HEK293 (cell line): ENCODE measurements at regions not wholly inside any gene's neighbourhood (a gene's known extent, or its start where the extent isn't known, plus 50 kb on each side); places are given as distances from the start of the nearest gene placed in this dataset.

Source experiments
- MZF1 ChIP-seq: fragments of 450-650 bp; formaldehyde crosslinking; IDR thresholded peaks from 2 replicates; pipeline ENCODE4 v1.5.1; 2017; ENCODE audit warnings: missing biosample characterization, missing genetic modification characterization, borderline replicate concordance
- SP2 ChIP-seq: fragments of 450-650 bp; formaldehyde crosslinking; IDR thresholded peaks from 2 replicates; pipeline ENCODE4 v1.5.1; 2016; ENCODE audit warnings: missing biosample characterization, missing genetic modification characterization
- ZFP41 ChIP-seq: fragments of 450-650 bp; formaldehyde crosslinking; IDR thresholded peaks from 2 replicates; pipeline ENCODE4 v1.5.1; 2016; ENCODE audit warnings: missing biosample characterization, missing genetic modification characterization, borderline replicate concordance
- ZNF211 ChIP-seq: fragments of 450-650 bp; formaldehyde crosslinking; IDR thresholded peaks from 2 replicates; pipeline ENCODE4 v1.5.1; 2016; ENCODE audit warnings: low read depth, missing biosample characterization, missing genetic modification characterization
- TF ChIP-seq, protein P1 (sequence below): fragments of 450-650 bp; formaldehyde crosslinking; IDR thresholded peaks from 2 replicates; pipeline ENCODE4 v1.5.1; 2016; ENCODE audit warnings: missing biosample characterization, missing genetic modification characterization
- TF ChIP-seq, protein P2 (sequence below): fragments of 450-650 bp; formaldehyde crosslinking; IDR thresholded peaks from 2 replicates; pipeline ENCODE4 v1.5.1; 2016; ENCODE audit warnings: missing biosample characterization, missing genetic modification characterization

GRCh38 chr15:69556344-69556743 is 103.7 kb downstream of the RPLP1 start:
- TF ChIP-seq ZNF211 (tag by site-specific recombination): no peak
- no peak for TF ChIP-seq ZFP41 (tag by site-specific recombination)
- TF ChIP-seq, protein P1, sequence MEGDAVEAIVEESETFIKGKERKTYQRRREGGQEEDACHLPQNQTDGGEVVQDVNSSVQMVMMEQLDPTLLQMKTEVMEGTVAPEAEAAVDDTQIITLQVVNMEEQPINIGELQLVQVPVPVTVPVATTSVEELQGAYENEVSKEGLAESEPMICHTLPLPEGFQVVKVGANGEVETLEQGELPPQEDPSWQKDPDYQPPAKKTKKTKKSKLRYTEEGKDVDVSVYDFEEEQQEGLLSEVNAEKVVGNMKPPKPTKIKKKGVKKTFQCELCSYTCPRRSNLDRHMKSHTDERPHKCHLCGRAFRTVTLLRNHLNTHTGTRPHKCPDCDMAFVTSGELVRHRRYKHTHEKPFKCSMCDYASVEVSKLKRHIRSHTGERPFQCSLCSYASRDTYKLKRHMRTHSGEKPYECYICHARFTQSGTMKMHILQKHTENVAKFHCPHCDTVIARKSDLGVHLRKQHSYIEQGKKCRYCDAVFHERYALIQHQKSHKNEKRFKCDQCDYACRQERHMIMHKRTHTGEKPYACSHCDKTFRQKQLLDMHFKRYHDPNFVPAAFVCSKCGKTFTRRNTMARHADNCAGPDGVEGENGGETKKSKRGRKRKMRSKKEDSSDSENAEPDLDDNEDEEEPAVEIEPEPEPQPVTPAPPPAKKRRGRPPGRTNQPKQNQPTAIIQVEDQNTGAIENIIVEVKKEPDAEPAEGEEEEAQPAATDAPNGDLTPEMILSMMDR: no peak
- TF ChIP-seq SP2 (tag by site-specific recombination): no peak
- TF ChIP-seq, protein P2, sequence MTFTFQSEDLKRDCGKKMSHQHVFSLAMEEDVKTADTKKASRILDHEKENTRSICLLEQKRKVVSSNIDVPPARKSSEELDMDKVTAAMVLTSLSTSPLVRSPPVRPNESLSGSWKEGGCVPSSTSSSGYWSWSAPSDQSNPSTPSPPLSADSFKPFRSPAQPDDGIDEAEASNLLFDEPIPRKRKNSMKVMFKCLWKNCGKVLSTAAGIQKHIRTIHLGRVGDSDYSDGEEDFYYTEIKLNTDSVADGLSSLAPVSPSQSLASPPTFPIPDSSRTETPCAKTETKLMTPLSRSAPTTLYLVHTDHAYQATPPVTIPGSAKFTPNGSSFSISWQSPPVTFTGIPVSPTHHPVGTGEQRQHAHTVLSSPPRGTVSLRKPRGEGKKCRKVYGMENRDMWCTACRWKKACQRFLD (tag by site-specific recombination): no peak
- no peak for TF ChIP-seq MZF1 (tag by site-specific recombination)
